Thoracic aorta (tissue), 2 donors: ENCODE measurements at regions not wholly inside any gene's neighbourhood (a gene's known extent, or its start where the extent isn't known, plus 50 kb on each side); places are given as distances from the start of the nearest gene placed in this dataset.

Source experiments
- ATAC-seq: fragments of 150-250 bp; one replicate; pipeline ENCODE4 v1.8.0; 2017; ENCODE audit warnings: low read depth; ENCODE audit not compliant: insufficient number of reproducible peaks, low FRiP score
- DNase-seq: peaks from one replicate; pipeline ENCODE4 v3.0.0-alpha.2; 2020; ENCODE audit warnings: low spot score
- H3K27ac ChIP-seq, 2 donors: fragments of 200-600 bp; sonication (generic); 1 replicate in 1 of 2; 2 replicates in 1 of 2; pipeline ENCODE4 v1.5.1; 2016; ENCODE audit warnings: mild to moderate bottlenecking in 2 of 2, moderate library complexity in 2 of 2
- H3K27me3 ChIP-seq: fragments of 200-600 bp; sonication (generic); replicated peaks from 2 replicates; pipeline ENCODE4 v1.6.0; 2016; ENCODE audit warnings: mild to moderate bottlenecking; ENCODE audit not compliant: insufficient read depth
- H3K36me3 ChIP-seq: fragments of 200-600 bp; sonication (generic); one replicate; pipeline ENCODE4 v1.5.1; 2016
- H3K4me1 ChIP-seq, 2 donors: fragments of 200-600 bp; sonication (generic); 1 replicate in 1 of 2; 2 replicates in 1 of 2; pipeline versions ENCODE4 v1.5.1 to v1.6.0; 2016; ENCODE audit warnings: low read depth in 2 of 2, mild to moderate bottlenecking in 1 of 2; ENCODE audit not compliant: control insufficient read depth in 1 of 2
- H3K4me3 ChIP-seq: fragments of 200-600 bp; sonication (generic); 2 replicates; pipeline ENCODE4 v1.5.1; 2016; ENCODE audit warnings: mild to moderate bottlenecking
- H3K9me3 ChIP-seq: fragments of 200-600 bp; sonication (generic); 2 replicates; pipeline ENCODE4 v1.5.1; 2016
- CTCF ChIP-seq: fragments of 200-600 bp; sonication (generic); IDR thresholded peaks from one replicate; pipeline ENCODE4 v1.5.1; 2019; ENCODE audit warnings: antibody characterized with exemption

- no peaks in the 10 kb centered on the region for H3K9me3 ChIP-seq
- no peak for TF ChIP-seq CTCF
- no peaks in the 10 kb centered on the region for H3K36me3 ChIP-seq
- no peak overlapping the region for H3K4me3 ChIP-seq
- no peak overlapping the region for H3K27ac ChIP-seq
- no peak for ATAC-seq
- DNase-seq = no peak
- no peaks in the 10 kb centered on the region for H3K27me3 ChIP-seq
- no peaks in the 10 kb centered on the region for H3K4me1 ChIP-seq
These were observed 337.6 kb downstream of the EFHB start for GRCh38 chr3:19596408-19596807.

GRCh38 chr3:19595884-19596283 is 338.1 kb downstream of the EFHB start:
- ATAC-seq (no peak), DNase-seq (no peak)
- Histone ChIP-seq H3K9me3 (no peaks in the 10 kb centered on the region), H3K4me3 (no peak overlapping the region), H3K4me1 (no peaks in the 10 kb centered on the region), H3K36me3 (no peaks in the 10 kb centered on the region), H3K27me3 (no peaks in the 10 kb centered on the region), H3K27ac (no peak overlapping the region)
- no peak for TF ChIP-seq CTCF
